Upper lobe of left lung (tissue), 4 donors: ENCODE measurements at regions not wholly inside any gene's neighbourhood (a gene's known extent, or its start where the extent isn't known, plus 50 kb on each side); places are given as distances from the start of the nearest gene placed in this dataset.

Experiments
- CTCF ChIP-seq, 6 experiments: fragments of 450-650 bp in 4 of 6; fragments of 200-600 bp in 2 of 6; sonication (generic) in 2 of 6; IDR thresholded peaks; one replicate each; pipeline ENCODE4 v1.5.1; 2016 to 2019; ENCODE audit warnings: antibody characterized with exemption in 6 of 6
- POLR2A ChIP-seq, 4 donors: fragments of 450-650 bp; IDR thresholded peaks; one replicate each; pipeline ENCODE4 v1.5.1; 2016 to 2017; ENCODE audit warnings: antibody characterized with exemption in 4 of 4, mild to moderate bottlenecking in 2 of 4

GRCh38 chr1:81128079-81128478 lies 672.7 kb upstream of the ADGRL2 start:
- no peak for TF ChIP-seq CTCF (IDR thresholded peaks at IDR 0.05)
- no peak for TF ChIP-seq POLR2A (IDR thresholded peaks at IDR 0.05)
